ENCODE measurements at regions not wholly inside any gene's neighbourhood (a gene's known extent, or its start where the extent isn't known, plus 50 kb on each side); places are given as distances from the start of the nearest gene placed in this dataset.
A peak's percentile ranks its signal among the peaks of the same experiment; 100 is the strongest.

GRCh38 chr2:207423886-207424285, 105.9 kb upstream of the CREB1 start (continued):
- TF ChIP-seq MYC (IDR thresholded peaks at IDR 0.05; ENCODE audit: insufficient read depth, insufficient read length, insufficient replicate concordance, low read length, severe bottlenecking) (no peak), RAD21 (IDR thresholded peaks at IDR 0.05; ENCODE audit: insufficient read depth, low read depth, low read length) (no peak), ZNF207 (IDR thresholded peaks at IDR 0.05; ENCODE audit: borderline replicate concordance) (no peak), MEF2A (IDR thresholded peaks at IDR 0.05; ENCODE audit: insufficient read depth, low read depth, low read length) (no peak), IKZF2 (IDR thresholded peaks at IDR 0.05) (peak; percentile 55 to 56; a peak in 3 of 4 replicates), RUNX3 (IDR thresholded peaks at IDR 0.05; ENCODE audit: low read length) (peak; percentile 95), TAF1 (IDR thresholded peaks at IDR 0.05; ENCODE audit: borderline replicate concordance, low read depth, low read length) (no peak), PKNOX1 (IDR thresholded peaks at IDR 0.05) (no peak), HCFC1 (IDR thresholded peaks at IDR 0.05; ENCODE audit: low read length) (no peak), ZBED1 (IDR thresholded peaks at IDR 0.05; ENCODE audit: borderline replicate concordance) (no peak), BCLAF1 (IDR thresholded peaks at IDR 0.05) (no peak), NFYB (IDR thresholded peaks at IDR 0.05; ENCODE audit: insufficient read depth, low read depth, low read length) (peak; percentile 26; the same call in 1 of the 2 replicates), JUNB (IDR thresholded peaks at IDR 0.05) (no peak), STAT3 (IDR thresholded peaks at IDR 0.05; ENCODE audit: low read depth, low read length) (no peak), ZBTB11 (CRISPR knock-in tag; IDR thresholded peaks at IDR 0.05) (no peak), GABPA (IDR thresholded peaks at IDR 0.05; ENCODE audit: low read depth) (no peak), FOS (IDR thresholded peaks at IDR 0.05; ENCODE audit: borderline replicate concordance, extremely low read depth, insufficient read length) (no peak), MLLT1 (IDR thresholded peaks at IDR 0.05) (0 out of 2 replicates have a peak, but pooled peaks have one; percentile 23), NBN (IDR thresholded peaks at IDR 0.05) (no peak), SMC3 (IDR thresholded peaks at IDR 0.05; ENCODE audit: borderline replicate concordance, low read length) (no peak), EP300 (IDR thresholded peaks at IDR 0.05; ENCODE audit: borderline replicate concordance in 1 of 2, control insufficient read depth in 1 of 2, low read depth in 2 of 2, low read length in 2 of 2) (no peak)
- TF ChIP-seq, protein P1, sequence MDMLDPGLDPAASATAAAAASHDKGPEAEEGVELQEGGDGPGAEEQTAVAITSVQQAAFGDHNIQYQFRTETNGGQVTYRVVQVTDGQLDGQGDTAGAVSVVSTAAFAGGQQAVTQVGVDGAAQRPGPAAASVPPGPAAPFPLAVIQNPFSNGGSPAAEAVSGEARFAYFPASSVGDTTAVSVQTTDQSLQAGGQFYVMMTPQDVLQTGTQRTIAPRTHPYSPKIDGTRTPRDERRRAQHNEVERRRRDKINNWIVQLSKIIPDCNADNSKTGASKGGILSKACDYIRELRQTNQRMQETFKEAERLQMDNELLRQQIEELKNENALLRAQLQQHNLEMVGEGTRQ (IDR thresholded peaks at IDR 0.05; ENCODE audit: borderline replicate concordance, low read depth, low read length), result no peak; the same call in 1 of the 2 replicates

Data from GM12878 (cell line).